ENCODE measurements at regions not wholly inside any gene's neighbourhood (a gene's known extent, or its start where the extent isn't known, plus 50 kb on each side); places are given as distances from the start of the nearest gene placed in this dataset.

DNA sequence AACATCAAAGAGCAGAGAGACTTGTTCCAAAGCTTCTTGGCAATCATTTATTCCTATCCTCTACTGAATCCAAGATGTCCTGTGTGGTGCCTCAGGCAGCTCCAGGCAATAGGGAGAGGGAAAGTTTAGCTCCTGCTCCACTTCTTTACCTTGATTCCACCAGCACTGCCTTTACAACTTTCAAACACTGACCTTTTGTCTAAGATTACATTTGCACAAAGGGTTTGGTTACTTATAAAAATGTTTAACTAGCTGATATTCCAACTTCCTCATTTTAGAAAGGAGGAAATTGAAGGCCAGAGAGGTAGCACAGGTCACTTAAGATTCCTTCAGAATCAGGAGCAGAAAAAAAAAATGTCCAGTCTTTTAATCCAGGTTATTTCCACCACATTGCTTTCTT, 192.7 kb downstream of the BTG1 start:
- H3K36me3 Mint-ChIP-seq (ENCODE audit: low read depth), result peaks cover 4% of the 10 kb centered on the region
- H3K27me3 Mint-ChIP-seq (ENCODE audit: low read depth), result no peaks in the 10 kb centered on the region
- no peak overlapping the region for H3K27ac Mint-ChIP-seq (ENCODE audit: unreplicated experiment)
- no peaks in the 10 kb centered on the region for H3K4me1 Mint-ChIP-seq
- no peak for TF ChIP-seq CTCF (conservative IDR thresholded peaks at IDR 0.05)
- H3K9me3 Mint-ChIP-seq, result peaks cover 2% of the 10 kb centered on the region
- DNase-seq (ENCODE audit: low read depth, low spot score), result no peak
- no peak overlapping the region for H3K4me3 Mint-ChIP-seq

- TF ChIP-seq CTCF (conservative IDR thresholded peaks at IDR 0.05), result no peak
- no peak for DNase-seq (ENCODE audit: low read depth, low spot score)
- Mint-ChIP-seq H3K9me3 (peaks cover 2% of the 10 kb centered on the region), H3K27me3 (ENCODE audit: low read depth) (no peaks in the 10 kb centered on the region), H3K36me3 (ENCODE audit: low read depth) (peaks cover 4% of the 10 kb centered on the region), H3K27ac (ENCODE audit: unreplicated experiment) (no peak overlapping the region), H3K4me3 (no peak overlapping the region), H3K4me1 (no peaks in the 10 kb centered on the region)
These were observed 194.1 kb downstream of the BTG1 start for GRCh38 chr12:91951571-91951970.

- no peaks in the 10 kb centered on the region for H3K4me1 Mint-ChIP-seq
- no peak overlapping the region for H3K27ac Mint-ChIP-seq (ENCODE audit: unreplicated experiment)
- no peaks in the 10 kb centered on the region for H3K36me3 Mint-ChIP-seq (ENCODE audit: low read depth)
- H3K4me3 Mint-ChIP-seq, result no peak overlapping the region
- no peak for TF ChIP-seq CTCF (conservative IDR thresholded peaks at IDR 0.05)
- no peaks in the 10 kb centered on the region for H3K9me3 Mint-ChIP-seq
- H3K27me3 Mint-ChIP-seq (ENCODE audit: low read depth), result no peaks in the 10 kb centered on the region
- no peak for DNase-seq (ENCODE audit: low read depth, low spot score)
These were observed 197.1 kb downstream of the BTG1 start for GRCh38 chr12:91948504-91948903.

DNA sequence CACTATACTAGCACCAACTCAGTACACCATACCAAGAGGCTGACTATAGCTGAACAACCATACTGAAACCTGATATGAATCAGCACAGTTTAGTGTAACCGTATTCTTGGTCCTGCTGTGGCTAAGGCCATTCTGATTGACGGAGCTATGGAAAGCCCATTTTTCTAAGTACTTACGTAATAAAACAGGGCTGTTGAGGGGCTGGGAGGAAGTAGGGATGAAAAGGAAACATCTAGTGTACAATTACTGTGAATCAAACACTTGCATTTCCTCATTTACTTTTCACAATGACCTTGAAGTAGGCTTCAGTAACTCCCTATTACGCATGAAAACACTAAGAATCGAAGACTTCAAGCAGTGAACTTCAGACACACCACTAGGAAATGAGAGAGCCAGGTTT, 198.2 kb downstream of the BTG1 start:
- no peak overlapping the region for H3K27ac Mint-ChIP-seq (ENCODE audit: unreplicated experiment)
- no peaks in the 10 kb centered on the region for H3K36me3 Mint-ChIP-seq (ENCODE audit: low read depth)
- no peaks in the 10 kb centered on the region for H3K4me1 Mint-ChIP-seq
- H3K4me3 Mint-ChIP-seq, result no peak overlapping the region
- TF ChIP-seq CTCF (conservative IDR thresholded peaks at IDR 0.05), result no peak
- H3K9me3 Mint-ChIP-seq, result no peaks in the 10 kb centered on the region
- DNase-seq (ENCODE audit: low read depth, low spot score), result no peak
- no peaks in the 10 kb centered on the region for H3K27me3 Mint-ChIP-seq (ENCODE audit: low read depth)

- peaks cover 2% of the 10 kb centered on the region for H3K36me3 Mint-ChIP-seq (ENCODE audit: low read depth)
- no peak overlapping the region for H3K27ac Mint-ChIP-seq (ENCODE audit: unreplicated experiment)
- H3K27me3 Mint-ChIP-seq (ENCODE audit: low read depth), result no peaks in the 10 kb centered on the region
- peaks cover 2% of the 10 kb centered on the region for H3K9me3 Mint-ChIP-seq
- DNase-seq (ENCODE audit: low read depth, low spot score), result no peak
- H3K4me3 Mint-ChIP-seq, result no peak overlapping the region
- TF ChIP-seq CTCF (conservative IDR thresholded peaks at IDR 0.05), result no peak
- H3K4me1 Mint-ChIP-seq, result no peaks in the 10 kb centered on the region
These were observed 201.0 kb downstream of the BTG1 start for GRCh38 chr12:91944637-91945036.
